ES-I3 (cell line): ENCODE measurements at regions not wholly inside any gene's neighbourhood (a gene's known extent, or its start where the extent isn't known, plus 50 kb on each side); places are given as distances from the start of the nearest gene placed in this dataset.
"Not testable (repeated sequence)": the region's sequence is repeated elsewhere in the genome, so short reads cannot be mapped to it uniquely, and the experiment has no call there.

Experiments
- H3K36me3 ChIP-seq: 2 replicates; pipeline ENCODE4 v1.6.1; 2013; ENCODE audit warnings: mild to moderate bottlenecking, low read length, control low read depth, moderate library complexity; ENCODE audit not compliant: insufficient read depth
- H3K4me1 ChIP-seq: 2 replicates; pipeline ENCODE4 v1.6.1; 2013; ENCODE audit warnings: mild to moderate bottlenecking, control low read depth, low read length; ENCODE audit not compliant: insufficient read depth
- H3K9ac ChIP-seq: 2 replicates; pipeline ENCODE4 v1.6.1; 2013; ENCODE audit warnings: low read depth, mild to moderate bottlenecking, low read length, moderate library complexity
- H3K9me3 ChIP-seq: 2 replicates; pipeline ENCODE4 v1.6.1; 2013; ENCODE audit warnings: mild to moderate bottlenecking, low read length, moderate library complexity; ENCODE audit not compliant: control insufficient read depth, insufficient read depth

DNA sequence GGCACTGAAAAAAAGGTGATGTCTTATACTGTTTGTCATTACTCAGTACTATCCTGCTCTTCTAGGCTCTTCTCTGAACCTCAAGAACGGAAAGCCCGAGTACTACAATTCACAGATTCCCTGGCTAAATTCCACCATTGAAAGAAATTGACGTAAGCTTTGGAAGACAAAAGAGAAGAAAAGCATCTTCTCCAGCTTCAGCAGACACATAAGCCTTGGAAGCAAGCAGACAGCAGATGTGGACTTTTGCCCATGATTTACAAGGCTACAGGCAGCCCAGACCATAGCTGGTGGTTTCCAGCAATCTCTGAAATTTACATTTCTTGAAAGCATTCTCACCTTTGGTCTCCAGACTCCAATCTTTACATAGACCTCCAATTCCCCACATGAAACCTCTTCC is 289.0 kb downstream of the C1D start:
- Histone ChIP-seq H3K4me1 (no peaks in the 10 kb centered on the region), H3K9ac (no peak overlapping the region), H3K36me3 (no peaks in the 10 kb centered on the region), H3K9me3 (no peaks in the 10 kb centered on the region)

DNA sequence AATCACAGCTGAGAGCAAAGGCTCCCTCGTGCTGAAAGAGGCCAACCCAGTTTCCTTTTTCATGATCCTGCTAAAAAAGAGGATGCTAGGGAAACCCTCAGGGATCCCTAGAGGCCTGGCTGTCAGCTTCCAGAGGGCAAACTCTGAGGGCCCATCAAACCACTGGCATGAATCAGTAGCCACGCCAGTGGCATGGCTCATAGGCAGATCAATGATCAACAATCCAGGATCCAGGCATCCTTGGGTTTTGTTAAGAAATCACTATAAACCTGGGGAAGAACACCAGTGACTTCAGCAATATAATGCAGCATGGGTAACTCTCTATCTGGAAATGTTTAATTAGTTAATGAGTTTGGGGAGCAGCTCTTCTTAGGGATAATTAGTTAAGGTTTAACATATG is 286.5 kb downstream of the C1D start:
- H3K36me3 ChIP-seq: no peaks in the 10 kb centered on the region
- H3K9me3 ChIP-seq: no peaks in the 10 kb centered on the region
- no peak overlapping the region for H3K9ac ChIP-seq
- no peaks in the 10 kb centered on the region for H3K4me1 ChIP-seq

DNA sequence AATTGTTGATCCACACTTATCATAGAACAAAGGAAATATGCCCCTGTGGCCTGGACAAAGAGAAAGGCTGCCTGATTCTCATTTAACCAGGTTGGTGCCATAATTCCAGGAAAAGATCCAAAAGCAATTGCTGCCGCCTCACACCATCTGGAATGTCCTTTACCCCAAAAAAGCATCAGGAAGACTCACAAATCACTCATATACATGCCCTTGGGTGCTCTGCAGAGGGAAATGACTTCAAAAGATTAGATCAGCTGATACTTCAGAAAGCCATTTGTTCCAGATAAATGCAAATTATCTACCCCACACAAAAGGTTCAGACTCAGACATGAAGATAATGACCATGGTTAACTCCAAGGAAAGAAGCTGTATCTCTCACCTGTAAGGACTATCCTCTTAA is 285.8 kb downstream of the C1D start:
- Histone ChIP-seq H3K9me3 (no peaks in the 10 kb centered on the region), H3K9ac (no peak overlapping the region), H3K4me1 (no peaks in the 10 kb centered on the region), H3K36me3 (no peaks in the 10 kb centered on the region)

DNA sequence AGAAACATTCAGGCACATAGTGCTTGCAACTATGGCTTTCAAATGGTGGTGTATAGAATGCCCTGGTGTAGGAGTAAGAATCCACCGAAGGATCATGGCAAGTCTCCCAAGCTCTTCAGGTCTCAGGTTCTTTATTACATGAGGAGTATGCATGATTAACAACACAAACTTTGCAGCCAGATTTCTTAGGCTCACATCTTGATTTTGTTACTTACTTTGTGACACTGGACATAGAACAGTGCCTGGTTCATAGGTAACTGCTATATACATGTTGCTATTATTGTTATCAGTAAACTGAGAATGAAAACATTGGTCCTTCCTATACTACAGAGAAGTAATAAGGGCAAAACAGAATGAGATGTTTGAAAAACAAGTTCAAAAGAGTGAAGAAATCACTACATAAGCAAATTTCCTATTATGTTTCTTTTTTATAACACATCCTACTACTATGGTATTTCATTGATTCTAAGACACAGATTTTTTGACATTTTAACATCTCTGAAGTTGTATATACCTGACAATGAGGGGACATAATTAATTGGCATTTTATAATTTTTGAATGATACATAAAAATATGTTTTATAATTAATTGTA is 284.9 kb downstream of the C1D start:
- no peak overlapping the region for H3K9ac ChIP-seq

DNA sequence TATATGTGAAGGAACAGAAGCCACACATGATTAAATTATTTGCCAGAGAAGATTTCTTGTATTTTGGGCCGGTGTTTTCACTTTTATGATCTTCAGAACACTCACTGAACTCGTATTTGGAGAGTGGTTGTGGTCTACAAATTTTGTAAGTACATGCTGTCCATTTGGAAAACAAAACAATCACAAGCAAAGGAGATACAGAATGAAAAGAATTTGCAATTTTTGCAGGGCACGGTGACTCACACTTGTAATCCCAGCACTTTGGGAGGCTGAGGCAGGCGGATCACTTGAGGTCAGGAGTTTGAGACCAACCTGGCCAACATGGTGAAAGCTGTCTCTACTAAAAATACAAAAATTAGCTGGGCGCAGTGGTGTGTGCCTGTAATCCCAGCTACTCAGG is 282.0 kb downstream of the C1D start:
- H3K9me3 ChIP-seq, H3K9ac ChIP-seq, H3K36me3 ChIP-seq, H3K4me1 ChIP-seq: not testable (repeated sequence)

More for the DNA sequence above, 284.9 kb downstream of the C1D start:
- H3K36me3 ChIP-seq: no peaks in the 10 kb centered on the region
- H3K9me3 ChIP-seq: no peaks in the 10 kb centered on the region
- H3K4me1 ChIP-seq: no peaks in the 10 kb centered on the region

DNA sequence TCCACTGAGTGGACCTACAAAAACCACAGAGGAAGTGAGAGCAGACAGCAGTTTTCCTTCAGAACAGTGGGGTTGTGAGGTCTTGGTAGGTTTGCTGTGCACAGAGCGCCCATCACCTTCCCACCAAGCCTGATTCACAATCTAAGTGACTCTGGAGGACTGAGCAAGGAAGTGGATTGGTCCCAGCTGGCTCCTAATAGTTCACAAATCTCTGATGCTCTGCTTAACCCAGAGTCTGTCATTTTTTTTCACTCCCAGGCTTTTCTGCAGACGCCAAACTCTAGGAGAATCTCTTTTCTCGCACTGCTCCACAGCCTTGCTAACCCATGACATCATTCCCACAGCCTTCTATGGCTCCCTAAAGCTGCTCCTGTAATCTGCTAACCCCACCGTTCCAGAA is 280.4 kb downstream of the C1D start:
- H3K4me1 ChIP-seq: no peaks in the 10 kb centered on the region
- H3K9ac ChIP-seq: no peak overlapping the region

DNA sequence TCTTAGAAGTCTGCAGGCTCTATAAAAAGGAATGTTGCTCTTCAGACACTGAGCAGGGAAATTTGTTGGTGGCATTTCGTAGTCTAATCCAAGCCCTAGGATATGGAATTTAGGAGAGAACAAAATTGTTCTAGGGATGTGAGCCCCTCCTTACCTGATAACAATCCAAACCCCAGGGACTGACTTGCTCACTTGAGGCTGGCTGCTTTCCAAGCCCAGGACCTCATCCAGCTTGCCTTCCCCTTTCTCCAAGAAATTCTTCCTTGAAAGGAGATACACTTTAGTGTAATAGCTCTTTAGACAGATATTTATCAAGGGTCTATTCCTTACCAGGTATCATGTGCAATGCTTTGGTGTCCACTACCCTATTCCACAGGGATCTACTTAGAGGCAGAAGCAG is 279.8 kb downstream of the C1D start:
- Histone ChIP-seq H3K9ac (no peak overlapping the region), H3K9me3 (no peaks in the 10 kb centered on the region), H3K36me3 (no peaks in the 10 kb centered on the region), H3K4me1 (no peaks in the 10 kb centered on the region)

More for the DNA sequence above, 280.4 kb downstream of the C1D start:
- no peaks in the 10 kb centered on the region for H3K9me3 ChIP-seq
- H3K36me3 ChIP-seq: no peaks in the 10 kb centered on the region

DNA sequence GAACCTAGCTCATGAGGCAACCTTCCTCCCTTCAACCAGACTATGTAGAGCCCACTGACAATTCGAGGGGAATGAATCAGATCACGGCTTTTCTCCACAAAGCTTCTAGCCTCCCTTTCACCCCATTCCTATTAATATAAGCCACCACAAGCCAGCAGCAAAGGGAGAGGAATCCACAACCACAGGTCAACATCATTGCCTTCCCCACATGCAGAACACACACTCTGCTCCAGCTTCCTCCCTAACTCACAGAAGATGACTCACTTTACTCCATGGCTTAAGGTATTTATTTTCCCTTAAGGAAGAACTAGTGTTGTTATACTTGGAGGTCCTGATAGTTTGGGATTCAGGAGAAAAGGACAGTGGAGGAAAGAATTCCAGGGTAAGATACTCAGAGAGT is 272.2 kb downstream of the C1D start:
- Histone ChIP-seq H3K9ac (no peak overlapping the region), H3K4me1 (no peaks in the 10 kb centered on the region), H3K36me3 (no peaks in the 10 kb centered on the region), H3K9me3 (no peaks in the 10 kb centered on the region)

DNA sequence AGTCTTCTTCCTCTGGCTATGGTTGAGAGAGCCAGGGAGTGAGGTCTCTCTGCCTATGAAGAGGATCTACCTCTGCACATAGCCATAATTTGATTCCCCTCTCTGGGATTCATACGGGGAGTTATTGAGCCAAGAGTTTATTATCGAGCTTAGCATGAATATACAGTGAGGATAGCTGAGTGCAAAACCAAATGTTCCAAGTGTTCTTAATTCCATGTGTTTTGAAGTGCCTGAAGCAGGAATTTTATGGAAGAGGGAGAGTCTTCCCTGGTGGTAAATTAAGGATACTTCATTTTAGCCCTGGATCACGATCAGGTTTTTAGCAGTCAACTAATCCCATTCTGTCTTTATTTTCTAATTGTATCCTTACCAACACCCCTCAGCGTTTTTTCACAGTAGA is 270.6 kb downstream of the C1D start:
- no peak overlapping the region for H3K9ac ChIP-seq
- H3K9me3 ChIP-seq: no peaks in the 10 kb centered on the region
- H3K4me1 ChIP-seq: no peaks in the 10 kb centered on the region
- no peaks in the 10 kb centered on the region for H3K36me3 ChIP-seq

DNA sequence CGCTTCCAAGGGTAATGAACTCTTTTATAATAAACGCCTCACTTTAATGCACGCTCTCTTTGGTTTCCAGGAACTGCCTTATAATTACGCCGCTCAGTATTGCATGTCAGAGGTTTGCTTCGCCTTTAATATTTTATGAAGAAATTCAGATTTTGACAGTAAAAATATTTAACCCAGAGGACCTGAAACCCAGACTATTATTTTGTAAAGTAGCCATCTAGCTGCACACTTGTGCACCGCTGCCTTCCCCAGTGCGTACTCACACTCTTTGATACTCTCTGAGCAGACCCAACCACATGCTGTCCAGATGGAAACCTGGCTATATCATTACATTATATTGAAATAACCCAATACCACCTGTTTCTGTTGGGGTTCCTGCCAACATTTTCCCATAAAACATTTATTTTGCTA is 270.1 kb downstream of the C1D start:
- no peaks in the 10 kb centered on the region for H3K36me3 ChIP-seq
- H3K9me3 ChIP-seq: no peaks in the 10 kb centered on the region
- H3K4me1 ChIP-seq: no peaks in the 10 kb centered on the region
- no peak overlapping the region for H3K9ac ChIP-seq

DNA sequence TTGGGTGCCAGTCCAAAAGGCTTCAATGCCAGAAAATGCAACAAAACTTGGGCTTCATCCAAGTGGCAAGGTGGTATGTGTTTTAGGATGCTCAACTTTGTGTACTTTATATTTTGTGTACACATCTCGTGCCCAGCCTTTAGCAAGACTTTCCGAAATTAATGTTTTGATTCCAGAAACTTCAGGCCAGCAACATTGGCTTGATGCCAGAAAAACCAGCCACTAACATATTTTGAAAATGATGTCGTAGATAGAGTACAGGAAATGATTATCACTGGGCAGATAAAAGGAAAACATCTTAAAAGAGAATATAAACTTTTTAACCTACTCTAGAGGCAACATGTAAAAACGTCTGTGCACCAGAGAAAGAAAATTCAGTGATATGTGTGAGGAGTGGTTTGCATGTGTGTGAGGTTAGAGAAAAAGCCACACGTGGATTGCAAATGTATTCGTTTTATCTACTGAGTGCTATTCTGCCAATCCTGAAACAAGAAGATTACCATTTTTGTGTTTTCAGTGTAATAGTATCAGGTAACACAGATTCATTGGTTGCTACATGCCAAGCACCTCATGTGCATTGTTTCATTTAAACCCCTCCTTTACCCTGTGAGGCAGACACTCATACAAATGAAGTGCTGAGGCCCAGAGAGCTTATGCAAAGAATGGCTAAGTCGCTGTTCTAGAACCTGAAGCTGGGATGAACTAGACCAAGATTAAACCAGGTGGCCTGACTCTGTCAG is 264.8 kb downstream of the C1D start:
- H3K9me3 ChIP-seq: no peaks in the 10 kb centered on the region
- H3K36me3 ChIP-seq: no peaks in the 10 kb centered on the region
- H3K9ac ChIP-seq: no peak overlapping the region
- H3K4me1 ChIP-seq: no peaks in the 10 kb centered on the region

DNA sequence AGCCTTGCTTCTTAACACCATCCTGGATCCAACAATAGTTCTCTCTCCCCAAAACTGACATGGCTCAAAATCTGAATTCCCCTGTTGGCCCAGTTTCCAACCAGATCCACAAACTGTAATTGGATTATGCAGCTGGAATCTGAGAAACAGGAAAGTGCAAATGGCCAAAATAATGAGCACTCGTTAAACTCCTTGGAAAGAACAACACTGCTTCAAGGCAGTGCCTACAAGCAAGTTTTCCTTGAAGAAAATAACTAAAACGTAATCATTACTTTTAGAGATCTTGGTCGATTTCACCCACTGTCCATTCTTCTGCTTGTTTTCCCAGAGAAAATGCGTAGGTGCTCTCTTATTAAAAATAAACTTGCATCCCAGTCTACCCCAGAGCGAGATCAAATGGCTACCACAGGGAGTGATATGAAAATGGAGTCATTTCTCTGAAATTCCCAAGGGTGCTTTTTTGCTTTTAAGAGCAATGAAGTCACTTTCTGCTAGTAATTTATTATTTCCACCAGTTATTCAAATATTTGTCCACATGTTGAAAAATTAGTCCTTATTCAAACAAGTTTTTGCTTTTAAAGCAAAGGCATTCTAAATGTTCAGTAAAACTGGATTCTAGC is 264.2 kb downstream of the C1D start:
- H3K9me3 ChIP-seq: no peaks in the 10 kb centered on the region
- H3K9ac ChIP-seq: no peak overlapping the region

DNA sequence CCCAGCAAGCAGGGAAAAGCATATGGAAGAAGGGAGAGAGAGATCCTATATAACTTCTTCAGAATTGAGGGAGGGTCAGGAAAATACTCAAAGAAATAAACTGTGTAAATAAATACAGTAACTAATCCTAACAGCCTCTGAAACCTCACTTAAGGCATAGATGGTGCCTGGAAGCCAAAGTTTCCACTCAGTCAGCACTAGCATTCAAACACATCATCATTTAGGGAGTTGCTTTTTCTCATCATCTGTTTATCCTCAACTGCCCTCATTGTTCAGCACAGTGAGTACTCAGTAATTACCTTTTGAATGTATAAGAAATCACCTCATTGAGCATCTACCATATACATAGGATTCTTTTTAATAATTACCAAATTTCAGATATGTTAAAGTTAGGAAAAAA is 262.9 kb downstream of the C1D start:
- Histone ChIP-seq H3K36me3 (no peaks in the 10 kb centered on the region), H3K9me3 (no peaks in the 10 kb centered on the region), H3K4me1 (no peaks in the 10 kb centered on the region), H3K9ac (no peak overlapping the region)

More for the DNA sequence above, 264.2 kb downstream of the C1D start:
- no peaks in the 10 kb centered on the region for H3K4me1 ChIP-seq
- no peaks in the 10 kb centered on the region for H3K36me3 ChIP-seq

DNA sequence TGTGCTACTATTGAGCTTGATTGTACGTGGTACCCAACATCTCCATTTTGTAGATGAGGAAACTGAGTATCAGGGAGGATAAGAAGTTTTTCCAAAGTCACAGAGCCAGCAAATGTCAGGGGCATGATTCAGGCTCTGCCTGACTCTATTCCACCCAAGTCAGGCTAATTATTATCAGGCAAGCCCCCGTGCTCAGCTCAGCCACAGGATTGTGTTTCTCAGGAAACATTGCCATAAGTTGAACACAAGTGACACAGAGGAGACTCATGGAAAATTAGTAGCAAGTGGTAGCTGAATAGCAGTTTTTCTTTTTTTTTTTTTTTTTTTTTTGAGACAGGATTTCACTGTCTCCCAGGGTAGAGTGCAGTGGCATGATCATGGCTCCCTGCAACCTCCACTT is 260.5 kb downstream of the C1D start:
- no peaks in the 10 kb centered on the region for H3K4me1 ChIP-seq
- H3K9ac ChIP-seq: no peak overlapping the region
- H3K9me3 ChIP-seq: no peaks in the 10 kb centered on the region
- no peaks in the 10 kb centered on the region for H3K36me3 ChIP-seq

DNA sequence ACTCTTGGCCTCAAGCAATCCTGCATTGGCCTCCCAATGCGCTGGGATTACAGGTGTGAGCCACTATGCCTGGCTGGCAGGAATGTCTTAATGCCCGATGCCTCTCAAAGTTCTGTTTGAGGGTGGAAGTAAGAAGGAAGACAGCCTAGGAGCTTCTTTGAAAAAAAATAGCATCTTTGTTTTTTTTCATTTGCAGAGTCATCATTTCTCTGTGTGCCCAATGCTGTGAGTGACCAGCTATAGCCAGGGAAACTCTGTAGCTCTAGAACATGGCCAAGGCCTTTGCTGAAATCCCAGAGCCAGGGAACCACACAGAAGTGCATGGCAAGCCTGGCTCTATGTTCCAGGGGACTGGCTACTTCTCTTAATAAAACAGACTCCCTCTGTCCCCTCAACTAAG is 260.0 kb downstream of the C1D start:
- Histone ChIP-seq H3K9ac (no peak overlapping the region), H3K4me1 (no peaks in the 10 kb centered on the region), H3K36me3 (no peaks in the 10 kb centered on the region)

More for the DNA sequence above, 260.0 kb downstream of the C1D start:
- no peaks in the 10 kb centered on the region for H3K9me3 ChIP-seq
